ENCODE measurements at regions not wholly inside any gene's neighbourhood (a gene's known extent, or its start where the extent isn't known, plus 50 kb on each side); places are given as distances from the start of the nearest gene placed in this dataset.
"Not testable (repeated sequence)": the region's sequence is repeated elsewhere in the genome, so short reads cannot be mapped to it uniquely, and the experiment has no call there.

DNA sequence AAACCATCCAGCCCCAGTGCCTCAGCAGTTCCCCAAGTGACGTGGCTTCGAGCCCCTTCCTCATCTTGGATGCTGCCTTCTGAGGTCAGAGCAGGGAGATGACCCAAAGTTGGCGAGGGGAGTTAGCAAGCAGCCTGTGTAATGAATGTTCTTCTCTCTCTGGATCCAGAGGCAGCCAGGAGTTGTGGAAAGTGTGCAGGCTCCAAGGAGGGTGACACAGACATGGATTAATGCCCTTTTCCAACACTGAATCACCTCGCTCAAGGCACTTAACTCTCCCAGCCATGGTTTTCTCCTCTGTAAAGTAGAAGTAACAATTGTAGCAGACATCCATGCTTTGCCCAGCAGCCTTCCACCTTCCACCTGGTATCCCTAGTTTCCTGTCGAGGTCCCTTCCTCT, 64.6 kb upstream of the HAND1 start:
- no peak for DNase-seq

GRCh38 chr5:154542000-154542399, 64.0 kb upstream of the HAND1 start:
- no peak for DNase-seq

- DNase-seq, result no peak
These were observed 63.5 kb upstream of the HAND1 start for GRCh38 chr5:154541553-154541952.

- no peak for DNase-seq
These were observed 62.6 kb upstream of the HAND1 start for GRCh38 chr5:154540600-154540999.

DNA sequence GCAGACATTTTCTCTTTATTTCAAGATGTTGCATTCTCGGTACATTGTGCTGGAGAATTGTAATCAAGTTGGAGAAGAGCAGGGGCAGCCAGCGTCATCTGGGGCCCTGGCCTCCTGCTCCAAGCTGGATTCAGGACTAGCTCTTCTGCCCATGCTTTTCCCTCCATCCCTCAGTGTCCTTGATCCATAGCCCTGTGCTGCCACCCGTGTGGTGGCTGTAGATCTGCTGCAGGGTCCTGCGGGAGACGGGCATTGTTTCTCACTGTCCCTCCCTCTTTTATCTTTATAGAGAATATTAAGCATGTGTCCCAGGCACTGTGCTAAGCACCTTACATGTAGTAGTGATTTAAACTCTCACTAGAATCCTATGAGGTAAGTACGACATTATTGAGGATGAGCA, 60.5 kb upstream of the HAND1 start:
- no peak for DNase-seq

- not testable (repeated sequence) for DNase-seq
These were observed 58.4 kb upstream of the HAND1 start for GRCh38 chr5:154536439-154536838.

GRCh38 chr5:154535535-154535934, 57.5 kb upstream of the HAND1 start:
- no peak for DNase-seq

GRCh38 chr5:154534457-154535050, 56.5 kb upstream of the HAND1 start:
- DNase-seq, result no peak

GRCh38 chr5:154529282-154529681, 51.3 kb upstream of the HAND1 start:
- no peak for DNase-seq

GRCh38 chr5:154528005-154528594, 50.1 kb upstream of the HAND1 start:
- no peak for DNase-seq
